Stimulated activated CD8-positive, alpha-beta memory T cell treated with anti-CD3 and anti-CD28 coated beads, Interleukin-7, amount 100 ng/mL, for 4 hours (primary cell): ENCODE measurements at regions not wholly inside any gene's neighbourhood (a gene's known extent, or its start where the extent isn't known, plus 50 kb on each side); places are given as distances from the start of the nearest gene placed in this dataset.
"Not testable (repeated sequence)": the region's sequence is repeated elsewhere in the genome, so short reads cannot be mapped to it uniquely, and the experiment has no call there.

Experiments
- DNase-seq, 2 donors: peaks; one replicate each; pipeline ENCODE4 v3.0.0-alpha.2; 2020; ENCODE audit warnings: low read depth in 2 of 2

DNA sequence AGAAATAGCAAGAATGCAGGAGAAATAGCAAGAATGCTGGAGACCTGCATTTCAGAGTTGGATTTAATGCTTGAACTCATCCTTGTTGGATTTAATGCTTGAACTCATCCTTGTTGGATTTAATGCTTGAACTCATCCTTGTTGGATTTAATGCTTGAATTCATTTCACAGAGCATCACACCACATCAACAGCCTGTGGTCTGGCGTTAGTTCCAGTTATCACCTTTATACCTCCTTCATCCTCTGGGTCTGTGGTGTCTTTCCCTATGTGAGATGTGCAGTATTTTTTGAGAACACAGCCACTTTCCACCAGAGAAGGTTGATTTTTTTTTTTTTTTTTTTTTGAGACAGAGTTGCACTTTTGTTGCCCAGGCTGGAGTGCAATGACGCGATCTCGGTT is 546.4 kb upstream of the SOX11 start:
- DNase-seq = no peak

DNA sequence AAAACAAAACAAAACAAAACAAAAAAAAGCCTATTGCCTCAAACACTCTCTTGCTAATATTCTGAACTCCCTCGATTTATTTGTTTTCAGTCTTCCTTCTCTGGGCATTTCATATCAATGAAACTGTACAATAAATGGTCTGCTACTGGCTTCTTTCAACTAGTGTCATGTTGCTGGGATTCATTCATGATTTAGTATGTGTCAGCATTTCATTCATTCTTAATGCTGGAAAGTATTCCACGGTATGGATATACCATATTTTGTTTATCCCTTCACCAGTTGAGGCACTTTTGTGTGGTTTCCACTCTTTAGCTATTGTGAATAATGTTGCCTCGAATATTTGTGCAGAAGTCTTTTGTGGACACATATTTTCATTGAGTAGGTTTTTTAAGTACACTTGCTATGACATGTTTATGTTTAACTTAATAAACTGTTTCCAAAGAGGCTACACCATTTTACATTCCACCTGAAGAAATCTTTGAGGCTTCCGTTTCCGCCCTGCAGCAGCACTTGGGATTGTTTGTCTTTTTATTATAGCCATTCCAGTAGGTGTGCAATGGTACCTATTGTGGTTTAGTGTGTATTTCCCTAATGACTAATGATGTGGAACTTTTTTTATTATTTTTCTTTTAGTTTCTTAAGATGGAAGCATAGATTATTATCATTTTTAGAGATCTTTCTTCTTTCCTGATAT is 543.6 kb upstream of the SOX11 start:
- no peak for DNase-seq

DNA sequence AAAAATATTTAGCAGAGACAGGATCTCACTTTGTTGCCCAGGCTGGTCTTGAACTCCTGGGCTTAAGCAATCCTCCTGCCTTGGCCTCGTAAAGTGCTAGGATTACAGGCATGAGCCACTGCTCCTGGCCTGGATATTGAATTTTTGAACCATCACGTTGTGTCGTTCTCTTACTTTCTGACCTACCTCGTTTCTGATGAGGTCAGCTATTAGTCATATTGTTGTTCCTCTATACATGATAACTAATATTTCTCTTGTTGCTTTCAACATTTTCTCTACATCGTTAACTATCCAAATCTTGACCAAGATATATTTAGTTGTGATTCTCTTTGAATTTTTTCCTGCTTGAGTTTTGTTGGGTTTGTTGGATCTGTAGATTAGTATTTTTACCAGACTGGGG is 541.3 kb upstream of the SOX11 start:
- no peak for DNase-seq

DNA sequence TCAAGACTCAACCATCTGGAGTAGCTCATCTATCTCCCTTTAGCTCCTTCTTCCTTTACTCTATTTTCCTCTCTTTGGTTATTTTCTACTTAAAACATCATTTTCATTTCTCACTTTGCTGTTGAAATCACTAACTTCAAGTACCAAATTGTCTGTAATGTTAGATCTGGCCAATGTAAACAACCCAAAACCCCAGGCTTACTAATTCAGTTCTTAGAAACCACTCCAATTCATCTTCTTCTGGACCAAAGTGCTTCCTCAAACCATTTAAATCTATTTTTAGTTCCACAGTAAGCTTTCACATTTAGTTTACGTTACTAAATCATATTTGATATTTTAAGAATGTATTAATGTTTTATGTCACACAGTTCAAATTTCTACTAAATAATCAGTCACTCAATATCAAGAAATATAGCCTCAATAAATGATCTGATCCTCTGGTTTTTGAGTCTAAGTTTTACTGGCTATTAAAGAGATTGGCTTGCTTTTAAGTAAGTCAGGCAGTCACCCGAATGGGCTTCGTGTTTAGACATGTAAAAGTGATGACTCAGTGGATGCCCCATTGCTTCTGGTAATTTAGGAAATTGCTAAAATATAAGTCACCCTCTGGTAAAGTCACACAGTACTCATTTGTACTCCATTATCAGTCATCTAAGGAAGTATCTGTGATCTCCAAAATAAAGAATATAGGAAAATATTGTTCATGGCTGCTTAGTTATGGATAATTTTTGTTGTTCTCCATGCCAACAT is 527.2 kb upstream of the SOX11 start:
- DNase-seq = no peak

DNA sequence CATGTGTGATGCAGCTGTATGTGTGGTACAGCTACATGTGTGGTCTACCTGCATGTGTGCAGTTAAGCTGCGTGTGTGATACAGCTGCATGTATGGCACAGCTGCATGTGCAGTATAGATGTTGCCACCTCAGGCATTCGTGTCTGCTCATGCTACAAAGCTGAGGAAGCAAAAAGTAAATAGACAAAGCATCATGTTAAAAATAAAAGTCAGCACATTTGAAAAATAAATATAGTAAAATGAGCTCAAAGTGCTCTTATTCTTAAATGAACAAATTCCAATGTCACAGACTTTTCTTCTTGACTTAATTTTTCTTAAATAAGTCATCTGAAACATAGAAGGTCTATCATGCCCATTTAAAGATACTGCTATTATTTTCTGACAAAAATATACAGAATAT is 519.3 kb upstream of the SOX11 start:
- no peak for DNase-seq

DNA sequence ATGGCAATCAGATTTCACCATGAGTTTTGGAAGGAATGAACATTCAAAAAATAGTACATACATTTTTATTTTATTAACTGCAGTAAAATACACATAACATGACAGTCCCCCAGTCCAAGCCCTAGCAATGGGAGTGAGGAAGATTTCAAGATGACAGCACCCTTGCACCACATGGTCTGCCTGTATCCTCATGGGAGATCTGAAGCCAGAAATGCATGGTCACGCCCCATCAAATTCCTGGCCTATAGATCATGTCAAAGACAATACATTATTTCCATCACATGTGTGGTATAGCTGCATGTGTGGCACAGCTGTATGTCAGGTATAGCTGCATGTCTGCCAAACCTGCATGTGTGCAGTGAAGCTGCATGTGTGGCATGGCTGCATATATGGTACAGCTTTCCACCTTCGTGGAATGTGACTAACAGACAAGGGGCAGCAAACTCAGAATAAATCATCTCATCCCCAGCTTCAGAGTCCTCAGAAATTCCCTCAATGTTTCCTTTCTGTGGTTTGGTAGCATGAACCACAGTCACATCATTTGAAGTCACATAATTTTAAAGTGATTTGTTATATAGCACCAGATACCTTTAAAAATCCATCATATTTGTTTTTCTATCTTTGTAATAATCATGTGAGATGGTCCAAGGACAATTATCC is 518.2 kb upstream of the SOX11 start:
- DNase-seq = no peak

DNA sequence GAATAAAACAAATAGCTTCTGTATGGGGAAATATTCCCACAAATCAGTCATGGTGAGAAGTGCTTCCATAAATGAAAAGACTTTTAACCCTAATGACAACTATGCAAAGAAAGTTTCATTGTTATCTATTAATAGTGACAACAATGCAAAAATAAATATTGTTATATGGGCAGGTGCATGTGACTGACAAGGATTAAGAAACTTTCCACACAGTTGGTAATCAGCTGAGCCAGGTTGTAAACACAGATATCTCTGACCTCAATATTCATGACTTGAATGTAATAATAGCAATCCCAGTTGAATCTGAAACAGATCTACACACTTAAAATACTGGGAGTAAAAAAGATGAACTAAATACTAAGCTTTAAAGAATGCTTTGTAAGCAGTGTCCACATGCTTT is 517.0 kb upstream of the SOX11 start:
- no peak for DNase-seq

DNA sequence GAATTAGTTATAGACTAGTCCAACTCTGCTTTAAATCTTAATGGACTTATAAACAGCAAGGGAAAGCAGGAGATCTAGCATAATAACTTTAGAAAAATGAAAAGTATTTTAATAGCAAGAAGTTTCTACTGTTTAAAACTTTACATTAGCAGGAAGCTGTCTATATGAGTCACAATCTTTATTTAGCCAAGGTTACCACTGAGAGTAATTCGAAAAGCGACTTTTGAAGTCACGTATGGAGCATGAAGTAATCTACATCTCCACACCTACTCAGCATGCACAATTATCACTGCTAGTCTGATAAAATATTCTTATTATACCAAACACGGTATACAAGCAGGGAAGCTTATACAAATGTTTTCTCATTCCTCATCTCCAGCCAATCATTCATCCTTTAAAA is 515.4 kb upstream of the SOX11 start:
- no peak for DNase-seq

DNA sequence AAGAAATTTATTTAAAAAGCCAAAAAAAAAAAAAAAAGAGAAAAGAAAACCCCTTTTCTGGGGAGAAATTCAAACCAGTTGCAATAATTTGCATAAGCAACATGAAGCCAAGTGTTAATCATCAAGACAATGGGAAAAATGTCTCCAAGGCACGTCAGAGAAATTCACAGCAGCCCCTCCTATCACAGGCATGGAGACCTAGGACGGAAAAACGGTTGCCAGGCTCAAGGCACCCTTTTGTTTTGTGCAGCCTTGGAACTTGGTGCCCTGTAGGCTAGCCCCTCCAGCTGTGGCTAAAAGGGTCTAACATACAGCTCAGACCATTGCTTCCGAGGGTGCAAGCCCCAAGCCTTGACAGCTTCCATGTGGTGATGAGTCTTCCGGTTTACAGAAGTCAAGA is 509.2 kb upstream of the SOX11 start:
- no peak for DNase-seq

DNA sequence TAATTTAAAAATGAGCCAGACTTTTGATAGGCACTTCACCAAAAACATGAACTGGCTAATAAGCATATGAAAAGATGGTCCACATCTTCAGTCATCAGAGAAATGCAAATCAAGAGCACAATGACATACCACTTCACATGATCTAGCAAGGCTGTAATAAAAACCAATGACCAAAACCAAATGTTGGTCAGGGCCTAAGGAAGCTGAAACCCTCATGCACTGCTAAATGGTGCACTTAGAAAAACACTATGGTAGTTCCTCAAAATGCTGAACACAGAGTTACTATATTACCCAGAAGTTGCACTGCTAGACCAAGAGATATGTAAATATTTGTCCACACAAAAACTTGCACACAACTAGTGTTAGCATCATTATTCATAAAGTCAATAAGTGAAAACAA is 504.9 kb upstream of the SOX11 start:
- DNase-seq = no peak

DNA sequence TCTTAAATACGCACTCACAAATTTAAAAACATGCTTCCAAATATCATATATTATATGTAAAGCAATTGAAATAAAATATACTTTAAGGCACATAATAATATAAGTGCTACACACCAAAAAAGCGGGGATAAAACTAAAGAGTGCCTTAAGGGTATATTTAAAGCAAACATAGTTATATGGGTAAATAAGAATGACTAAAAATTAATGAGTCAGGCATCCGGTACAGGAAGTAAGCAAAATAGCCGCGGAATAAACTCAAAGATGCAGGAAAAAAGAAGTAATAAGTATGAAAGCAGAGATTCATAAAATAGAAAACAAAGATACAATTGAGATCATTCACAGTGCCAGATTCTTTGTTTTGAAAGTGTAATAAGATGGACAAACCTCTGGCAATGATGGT is 503.5 kb upstream of the SOX11 start:
- no peak for DNase-seq

DNA sequence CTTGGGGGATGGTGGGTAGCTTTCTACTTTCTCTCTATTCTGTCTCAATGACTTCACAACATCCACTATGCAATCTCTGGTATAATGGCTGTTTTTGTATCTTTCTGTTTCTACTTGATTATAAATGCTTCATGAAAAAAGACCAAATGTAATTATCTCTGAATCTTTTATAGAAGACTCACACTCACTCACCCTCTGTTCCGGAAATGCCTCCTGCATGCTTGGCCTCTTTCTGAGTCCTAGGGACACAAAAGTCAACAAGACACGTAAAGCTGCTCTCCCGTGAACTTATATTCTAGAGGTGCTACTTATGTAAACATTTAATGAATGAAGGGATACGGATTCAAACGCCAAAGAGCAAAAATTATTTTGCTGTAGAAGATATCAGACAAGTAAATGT is 502.2 kb upstream of the SOX11 start:
- DNase-seq = no peak

DNA sequence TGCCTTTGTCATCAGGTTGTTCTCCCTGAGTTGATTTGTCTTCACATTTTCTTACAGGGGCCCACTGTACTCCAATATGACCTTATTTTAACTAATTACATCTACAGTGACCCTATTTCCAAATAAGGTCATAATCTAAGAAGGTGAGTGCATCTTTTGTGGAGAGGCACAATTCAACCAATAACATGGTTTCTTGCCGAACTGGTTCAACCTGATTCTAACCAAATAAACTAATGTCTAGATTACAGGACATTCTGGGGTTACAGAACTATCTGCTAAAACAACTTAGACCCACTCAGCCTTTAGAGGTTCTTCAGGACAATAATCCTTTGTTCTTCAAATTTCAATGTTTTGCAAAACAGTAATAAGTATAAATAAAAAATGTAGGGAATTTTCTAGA is 496.5 kb upstream of the SOX11 start:
- DNase-seq = no peak

DNA sequence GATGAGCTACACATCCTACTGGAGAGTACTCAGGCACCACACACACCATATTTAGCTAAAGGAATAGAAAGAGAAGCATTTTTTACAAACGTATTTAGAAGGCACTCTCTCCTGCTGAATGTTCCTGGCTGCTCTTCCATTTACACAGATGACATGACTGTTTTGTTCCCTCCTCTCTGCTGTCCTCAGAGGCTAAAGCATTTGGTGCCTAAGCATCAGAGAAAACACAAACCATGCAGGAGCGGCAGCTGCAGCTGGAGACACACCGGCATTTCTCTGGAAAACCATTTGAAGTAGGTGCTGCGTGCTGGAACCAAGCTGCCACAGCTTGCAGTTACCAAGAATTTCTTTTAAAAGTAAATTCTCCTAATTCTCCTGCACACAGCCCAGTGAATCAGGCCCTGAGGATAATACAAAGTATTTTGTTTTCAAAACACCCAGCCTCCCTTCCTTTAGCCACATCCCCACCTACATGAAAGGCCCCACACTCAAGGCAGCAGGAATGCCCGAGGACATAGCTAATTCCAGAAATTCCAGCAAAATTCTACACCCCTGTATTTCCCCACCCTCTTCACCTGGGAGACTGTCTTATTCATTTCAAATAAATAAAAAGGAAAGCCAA is 488.9 kb upstream of the SOX11 start:
- DNase-seq = no peak

DNA sequence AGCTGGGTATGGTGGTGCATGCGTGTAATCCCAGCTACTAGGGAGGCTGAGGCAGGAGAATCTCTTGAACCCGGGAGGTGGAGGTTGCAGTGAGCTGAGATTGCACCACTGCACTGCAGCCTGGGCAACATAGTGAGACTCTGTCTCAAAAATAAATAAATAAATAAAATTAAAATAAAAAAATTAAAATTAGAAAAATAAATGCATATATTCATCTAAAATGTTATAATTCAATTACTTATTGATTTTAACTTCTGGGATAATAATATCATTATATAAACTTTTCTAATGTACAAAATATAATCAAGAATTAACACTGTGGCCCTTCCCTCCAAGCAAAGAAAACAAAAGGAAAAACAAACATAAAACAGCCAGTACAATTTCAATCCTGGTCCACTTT is 485.4 kb upstream of the SOX11 start:
- DNase-seq = not testable (repeated sequence)

DNA sequence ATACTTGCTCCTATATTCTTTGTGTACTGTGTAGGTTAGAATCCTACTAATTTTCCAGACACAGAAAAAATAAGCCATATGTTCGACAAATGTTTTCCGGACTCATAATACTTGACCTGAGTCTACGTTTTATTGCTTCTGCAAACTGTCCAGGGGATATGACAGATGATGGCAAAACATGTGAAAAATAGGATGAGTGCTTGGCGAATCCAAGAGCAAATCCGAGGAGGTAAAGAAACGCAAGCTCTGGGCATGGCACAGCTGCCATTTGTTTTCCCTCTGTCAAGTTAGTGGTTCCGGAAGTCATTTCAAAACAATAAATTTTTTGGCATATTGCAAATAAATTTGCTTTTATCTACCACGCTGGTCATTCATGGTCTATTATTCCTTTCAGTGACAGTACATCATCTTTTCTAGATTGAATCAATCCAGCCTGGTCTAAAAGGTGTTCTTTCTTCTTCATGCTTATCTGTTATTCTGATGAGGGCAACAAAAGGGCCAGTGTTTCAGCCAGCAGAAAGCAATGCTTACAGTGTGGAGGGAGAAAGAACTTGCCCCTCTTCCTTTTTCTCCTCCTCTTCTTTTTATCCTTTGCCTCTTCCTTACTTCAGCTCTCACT is 476.1 kb upstream of the SOX11 start:
- no peak for DNase-seq

DNA sequence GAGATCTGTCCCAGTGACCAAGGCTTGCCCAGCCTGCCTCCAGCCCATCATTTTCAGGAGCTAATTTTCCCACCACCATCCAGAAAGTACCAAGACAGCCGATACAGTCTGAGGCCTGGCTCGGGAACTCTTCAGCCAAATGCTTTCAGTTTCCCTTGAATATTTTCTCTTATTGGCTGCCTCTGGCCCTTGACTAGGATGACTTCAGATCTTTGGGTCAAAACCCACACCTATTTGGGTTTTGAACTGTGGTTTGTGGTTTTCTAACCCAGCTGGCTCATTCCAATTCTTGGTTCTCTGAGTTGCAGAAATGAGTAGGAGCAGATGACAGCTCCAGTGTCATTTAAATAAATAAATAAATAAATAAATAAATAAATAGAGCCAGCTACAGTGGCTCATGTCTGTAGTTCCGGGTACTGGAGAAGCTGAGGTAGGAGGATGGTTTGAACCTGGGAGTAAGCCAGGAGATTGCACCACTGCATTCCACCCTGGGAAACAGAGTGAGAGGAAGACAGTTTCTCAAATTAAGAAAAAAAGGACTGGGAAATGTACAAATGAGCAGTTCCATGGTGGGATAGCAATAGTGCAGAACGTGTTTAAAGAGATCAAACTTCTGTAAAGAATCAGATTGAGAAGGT is 465.0 kb upstream of the SOX11 start:
- DNase-seq = no peak

DNA sequence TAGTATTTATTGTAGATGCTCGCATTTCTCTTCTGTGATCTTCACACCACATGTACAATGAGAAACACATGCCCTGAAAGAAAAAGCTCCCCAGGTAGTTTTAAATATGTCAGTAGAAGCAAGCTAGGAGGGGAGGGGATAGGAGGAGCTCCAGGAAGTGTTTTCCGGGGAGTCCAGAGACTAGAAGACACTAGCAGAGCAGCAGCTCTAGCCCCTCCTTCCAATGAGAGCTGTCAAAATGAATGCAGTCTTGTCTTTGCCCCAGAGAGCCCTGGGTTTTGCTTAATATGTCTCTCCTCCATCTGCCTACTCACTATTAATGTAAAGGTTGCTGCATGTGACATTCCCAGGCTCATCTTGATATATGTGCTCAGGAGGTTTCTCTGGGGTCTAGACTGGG is 462.6 kb upstream of the SOX11 start:
- no peak for DNase-seq

DNA sequence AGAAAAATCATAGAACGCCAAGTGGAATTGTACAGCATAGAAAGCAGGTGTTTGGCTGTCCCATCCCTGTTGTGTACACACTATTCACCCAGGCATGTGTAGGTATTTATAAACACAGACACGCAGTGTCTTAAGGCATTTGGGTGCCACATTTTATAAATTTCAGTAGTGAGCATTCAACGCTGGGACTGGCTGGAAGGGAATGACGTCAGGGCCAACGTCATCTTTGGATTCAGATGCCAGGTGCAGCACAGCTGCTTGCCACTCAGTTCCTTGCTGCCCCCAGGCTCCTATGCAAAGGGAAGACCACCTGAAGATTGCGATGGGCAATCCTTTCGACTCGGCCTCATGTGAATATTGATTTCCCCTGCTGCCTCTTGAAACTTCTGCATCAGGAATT is 461.7 kb upstream of the SOX11 start:
- DNase-seq = no peak

DNA sequence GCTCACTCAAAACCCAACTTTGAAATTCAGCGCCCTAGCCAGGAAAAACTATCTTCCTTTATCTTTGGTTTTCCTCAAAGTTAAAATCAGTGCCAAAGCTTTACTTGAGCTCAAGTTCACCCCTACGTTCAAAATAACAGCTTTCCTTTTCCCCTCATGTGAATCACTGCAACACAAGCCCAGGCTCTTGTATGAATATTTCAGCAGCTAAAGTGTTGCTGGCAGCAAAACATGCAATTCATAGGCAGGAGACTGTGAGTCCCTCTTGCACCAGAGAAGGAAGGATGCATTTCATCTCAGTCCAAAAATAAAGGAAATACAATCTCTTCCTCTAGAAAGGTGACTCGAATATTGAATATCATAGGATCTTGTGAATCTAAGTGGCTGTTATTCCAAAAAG is 461.3 kb upstream of the SOX11 start:
- no peak for DNase-seq

DNA sequence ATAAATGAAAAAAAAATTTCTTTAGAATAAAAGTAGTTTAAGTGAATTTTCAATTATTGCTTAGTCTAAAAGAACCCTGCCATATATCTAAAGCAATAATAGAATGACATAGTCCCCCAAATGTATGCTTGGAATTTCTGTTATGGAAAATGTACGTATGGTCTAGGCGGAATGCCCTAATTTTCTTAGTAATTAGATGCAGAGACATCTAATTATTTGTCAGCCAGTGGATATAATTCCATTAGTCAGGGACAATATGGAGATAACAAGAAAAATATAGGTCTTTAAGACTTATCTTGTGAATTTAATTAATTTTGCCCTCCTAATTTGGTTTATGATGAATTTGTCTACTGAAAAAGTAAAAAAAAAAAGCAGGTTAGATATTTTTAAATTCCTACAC is 460.9 kb upstream of the SOX11 start:
- no peak for DNase-seq

DNA sequence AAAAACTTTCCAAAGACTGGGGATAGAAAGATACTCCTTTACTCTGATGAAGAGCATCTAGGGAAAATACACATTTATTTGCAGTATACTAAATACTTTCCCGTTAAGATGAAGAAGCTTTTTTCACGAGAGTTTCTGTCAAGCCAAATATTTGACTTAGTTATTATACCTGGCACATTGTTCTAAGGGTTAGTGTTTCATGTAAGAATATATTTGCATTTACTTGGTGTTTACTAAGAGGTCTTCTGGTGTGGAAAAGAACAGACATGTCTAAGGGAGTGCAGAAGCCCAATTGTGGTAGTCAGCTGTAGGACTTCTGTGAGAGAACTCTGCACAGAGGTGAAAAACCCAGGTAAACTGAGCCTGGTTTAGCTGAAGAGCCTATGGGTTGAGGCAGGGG is 457.6 kb upstream of the SOX11 start:
- no peak for DNase-seq
